ENCODE measurements at regions not wholly inside any gene's neighbourhood (a gene's known extent, or its start where the extent isn't known, plus 50 kb on each side); places are given as distances from the start of the nearest gene placed in this dataset.

- Histone ChIP-seq H2BK5ac (ENCODE audit: insufficient read length, low read length) (no peak overlapping the region), H2AK5ac (ENCODE audit: insufficient read length, low read length) (no peak overlapping the region), H2AFZ (ENCODE audit: low read length) (no peak overlapping the region), H2BK15ac (ENCODE audit: low read depth, low read length) (no peak overlapping the region), H4K91ac (ENCODE audit: insufficient read length, low read depth, low read length) (no peak overlapping the region), H3K9ac (ENCODE audit: extremely low read depth, insufficient read length, low read length) (no peak overlapping the region), H3K4ac (ENCODE audit: low read depth, low read length) (no peak overlapping the region), H4K5ac (ENCODE audit: insufficient read length, low read depth, low read length) (no peak overlapping the region), H3K18ac (ENCODE audit: insufficient read length, low read depth, low read length) (no peak overlapping the region), H4K20me1 (ENCODE audit: control insufficient read depth, insufficient read depth, insufficient read length) (no peaks in the 10 kb centered on the region), H4K8ac (replicated peaks; ENCODE audit: insufficient read length, low read depth, low read length) (no peak overlapping the region), H3K23ac (ENCODE audit: insufficient read length, low read depth, low read length) (no peak overlapping the region), H3K14ac (ENCODE audit: insufficient read depth, low read length) (no peak overlapping the region), H2BK120ac (ENCODE audit: low read depth, low read length, poor library complexity, severe bottlenecking) (no peak overlapping the region), H3K56ac (ENCODE audit: insufficient read length, low read depth, low read length) (no peak overlapping the region), H2BK12ac (ENCODE audit: insufficient read length, low read depth, low read length) (no peak overlapping the region), H3K79me2 (ENCODE audit: insufficient read depth, low read length) (no peaks in the 10 kb centered on the region), H3K4me2 (ENCODE audit: insufficient read depth, insufficient read length, low read length) (no peak overlapping the region), H3K23me2 (ENCODE audit: insufficient read length, low read depth, low read length, poor library complexity, severe bottlenecking) (no peaks in the 10 kb centered on the region), H3K27me3 (ENCODE audit: insufficient read depth, low read length) (no peaks in the 10 kb centered on the region), H3K27ac (ENCODE audit: insufficient read length, low read depth, low read length) (no peak overlapping the region), H3K9me3 (ENCODE audit: control insufficient read depth, low read depth, low read length) (peaks cover 9% of the 10 kb centered on the region), H3K4me1 (ENCODE audit: insufficient read depth, low read length) (peaks cover 11% of the 10 kb centered on the region; the same call in 1 of the 2 replicates), H3T11ph (ENCODE audit: low read length) (no peak overlapping the region), H2BK20ac (ENCODE audit: low read depth, low read length, poor library complexity, severe bottlenecking) (no peak overlapping the region), H3K79me1 (ENCODE audit: insufficient read depth, low read depth, low read length, poor library complexity, severe bottlenecking) (no peaks in the 10 kb centered on the region)
- no peak for TF ChIP-seq CTCF (conservative IDR thresholded peaks at IDR 0.05)
- Mint-ChIP-seq H3K9me3 (peaks cover 15 to 19% of the 10 kb centered on the region in 2 experiments), H3K4me3 (no peak overlapping the region), H3K27me3 (ENCODE audit: low read depth) (no peaks in the 10 kb centered on the region), H3K27ac (no peak overlapping the region), H3K36me3 (ENCODE audit: insufficient read depth in 1 of 3, low read depth in 3 of 3) (peaks cover 9 to 19% (median 16%) of the 10 kb centered on the region in 3 experiments; a peak in 6 of 7 replicates), H3K4me1 (peaks cover 30 to 49% of the 10 kb centered on the region in 2 experiments)
- WGBS (ENCODE audit: extremely low coverage, insufficient read length, low lambda C conversion rate) = no CpG with 5 or more reads among the region's 2 CpGs
- DNase-seq = no peak
Measured at GRCh38 chr6:15957655-15958169, 171.2 kb upstream of the MYLIP start.
